ENCODE measurements at regions not wholly inside any gene's neighbourhood (a gene's known extent, or its start where the extent isn't known, plus 50 kb on each side); places are given as distances from the start of the nearest gene placed in this dataset.

GRCh38 chr7:94284104-94284503, 110.6 kb upstream of the COL1A2 start:
- no peaks in the 10 kb centered on the region for H3K4me1 Mint-ChIP-seq (ENCODE audit: insufficient read depth, unreplicated experiment)
- BruUV-seq (replicated peaks) = no TSS peak
- no peak for TF ChIP-seq CTCF (IDR thresholded peaks at IDR 0.05; ENCODE audit: unreplicated experiment)

GRCh38 chr7:94286111-94286510, 108.6 kb upstream of the COL1A2 start:
- CTCF ChIA-PET = interaction anchor here (0.6 to 8.3 kb wide), 9 partner anchors 9 to 1185 kb away, joined by 3 to 121 read pairs (median 3); partner anchors contain the start of gene COL1A2

More at GRCh38 chr7:94284104-94284503, 110.6 kb upstream of the COL1A2 start:
- Mint-ChIP-seq H3K36me3 (ENCODE audit: insufficient read depth, unreplicated experiment) (no peaks in the 10 kb centered on the region), H3K27me3 (ENCODE audit: insufficient read depth, unreplicated experiment) (no peaks in the 10 kb centered on the region), H3K9me3 (ENCODE audit: unreplicated experiment) (no peaks in the 10 kb centered on the region), H3K4me3 (ENCODE audit: unreplicated experiment) (no peak overlapping the region), H3K27ac (ENCODE audit: low read depth, unreplicated experiment) (peak overlapping the region; percentile 26)
- POLR2A ChIA-PET = interaction anchor here (0.6 kb wide), 1 partner anchor 18 kb away, joined by 3 read pairs; no protein-coding TSS in a partner anchor
- intact Hi-C loops (cut with micrococcal nuclease) = no loop called here
- CTCF ChIA-PET = interaction anchor here (0.5 to 8.3 kb wide), 4 partner anchors 83 to 460 kb away, joined by 3 to 121 read pairs (median 4); partner anchors contain the start of gene COL1A2
- DNase-seq (ENCODE audit: unreplicated experiment) = no peak

GRCh38 chr7:94288096-94288495, 106.6 kb upstream of the COL1A2 start:
- no peaks in the 10 kb centered on the region for H3K36me3 Mint-ChIP-seq (ENCODE audit: insufficient read depth, unreplicated experiment)
- intact Hi-C loops (cut with micrococcal nuclease) = no loop called here
- no peaks in the 10 kb centered on the region for H3K4me1 Mint-ChIP-seq (ENCODE audit: insufficient read depth, unreplicated experiment)
- H3K4me3 Mint-ChIP-seq (ENCODE audit: unreplicated experiment) = no peak overlapping the region
- peak; percentile 45 for DNase-seq (ENCODE audit: unreplicated experiment)
- no TSS peak for BruUV-seq (replicated peaks)
- no peaks in the 10 kb centered on the region for H3K27me3 Mint-ChIP-seq (ENCODE audit: insufficient read depth, unreplicated experiment)
- TF ChIP-seq CTCF (IDR thresholded peaks at IDR 0.05; ENCODE audit: unreplicated experiment) = no peak
- POLR2A ChIA-PET = interaction anchor here (0.8 to 1.8 kb wide), 3 partner anchors 11 to 148 kb away, joined by 3 to 7 read pairs (median 3); partner anchors contain the start of gene COL1A2
- no peaks in the 10 kb centered on the region for H3K9me3 Mint-ChIP-seq (ENCODE audit: unreplicated experiment)
- no peak overlapping the region for H3K27ac Mint-ChIP-seq (ENCODE audit: low read depth, unreplicated experiment)
- CTCF ChIA-PET = interaction anchor here (0.6 to 8.3 kb wide), 29 partner anchors 9 to 1450 kb away, joined by 3 to 121 read pairs (median 4); partner anchors contain the start of gene COL1A2

More at GRCh38 chr7:94286111-94286510, 108.6 kb upstream of the COL1A2 start:
- POLR2A ChIA-PET = interaction anchor here (0.7 kb wide), 1 partner anchor 518 kb away, joined by 3 read pairs; no protein-coding TSS in a partner anchor
- Mint-ChIP-seq H3K9me3 (ENCODE audit: unreplicated experiment) (no peaks in the 10 kb centered on the region), H3K36me3 (ENCODE audit: insufficient read depth, unreplicated experiment) (no peaks in the 10 kb centered on the region), H3K4me3 (ENCODE audit: unreplicated experiment) (no peak overlapping the region), H3K27me3 (ENCODE audit: insufficient read depth, unreplicated experiment) (no peaks in the 10 kb centered on the region), H3K4me1 (ENCODE audit: insufficient read depth, unreplicated experiment) (no peaks in the 10 kb centered on the region), H3K27ac (ENCODE audit: low read depth, unreplicated experiment) (peak overlapping the region; percentile 6)
- TF ChIP-seq CTCF (IDR thresholded peaks at IDR 0.05; ENCODE audit: unreplicated experiment) = no peak
- BruUV-seq (replicated peaks) = no TSS peak
- intact Hi-C loops (cut with micrococcal nuclease) = no loop called here
- DNase-seq (ENCODE audit: unreplicated experiment) = peak; percentile 26

- Mint-ChIP-seq H3K36me3 (ENCODE audit: insufficient read depth, unreplicated experiment) (no peaks in the 10 kb centered on the region), H3K9me3 (ENCODE audit: unreplicated experiment) (no peaks in the 10 kb centered on the region), H3K27ac (ENCODE audit: low read depth, unreplicated experiment) (no peak overlapping the region), H3K4me1 (ENCODE audit: insufficient read depth, unreplicated experiment) (no peaks in the 10 kb centered on the region), H3K27me3 (ENCODE audit: insufficient read depth, unreplicated experiment) (no peaks in the 10 kb centered on the region), H3K4me3 (ENCODE audit: unreplicated experiment) (no peak overlapping the region)
- no TSS peak for BruUV-seq (replicated peaks)
- ChIA-PET CTCF (interaction anchor here (0.5 to 8.3 kb wide), 47 partner anchors 10 to 1403 kb away, joined by 3 to 121 read pairs (median 4); partner anchors contain the start of gene COL1A2), POLR2A (interaction anchor here (0.7 to 1.8 kb wide), 5 partner anchors 10 to 159 kb away, joined by 3 to 9 read pairs (median 3); partner anchors contain the start of gene COL1A2)
- TF ChIP-seq CTCF (IDR thresholded peaks at IDR 0.05; ENCODE audit: unreplicated experiment) = peak; percentile 74
- intact Hi-C loops (cut with micrococcal nuclease) = loop anchor here (1.0 kb wide), 2 partner anchors 106 to 147 kb away; no protein-coding TSS in a partner anchor
- peak; percentile 81 for DNase-seq (ENCODE audit: unreplicated experiment)
Measured at GRCh38 chr7:94289071-94289470, 105.6 kb upstream of the COL1A2 start.
